Stomach smooth muscle (tissue), 2 donors: ENCODE measurements at regions not wholly inside any gene's neighbourhood (a gene's known extent, or its start where the extent isn't known, plus 50 kb on each side); places are given as distances from the start of the nearest gene placed in this dataset.

Experiments
- H3K27ac ChIP-seq: one replicate; pipeline ENCODE4 v1.7.0; 2013; ENCODE audit warnings: mild to moderate bottlenecking, low read length, inconsistent platforms
- H3K27me3 ChIP-seq, 2 donors: one replicate each; pipeline ENCODE4 v1.7.0; 2013; ENCODE audit warnings: low read length in 2 of 2; ENCODE audit not compliant: insufficient read depth in 2 of 2, control insufficient read depth in 1 of 2
- H3K36me3 ChIP-seq, 2 donors: one replicate each; pipeline ENCODE4 v1.7.0; 2013; ENCODE audit warnings: low read length in 2 of 2; ENCODE audit not compliant: control insufficient read depth in 2 of 2, insufficient read depth in 2 of 2
- H3K4me1 ChIP-seq: one replicate; pipeline ENCODE4 v1.7.0; 2013; ENCODE audit warnings: low read length; ENCODE audit not compliant: control insufficient read depth, insufficient read depth
- H3K4me3 ChIP-seq, 2 donors: one replicate each; pipeline ENCODE4 v1.7.0; 2013; ENCODE audit warnings: low read length in 2 of 2
- H3K9ac ChIP-seq, 2 donors: one replicate each; pipeline ENCODE4 v1.7.0; 2013; ENCODE audit warnings: low read length in 2 of 2, mild to moderate bottlenecking in 1 of 2
- H3K9me3 ChIP-seq, 2 donors: one replicate each; pipeline ENCODE4 v1.7.0; 2013; ENCODE audit warnings: low read length in 2 of 2; ENCODE audit not compliant: control insufficient read depth in 2 of 2
- donor health status: healthy.
- donor health status: Pancreatic carcinoma.

- no peaks in the 10 kb centered on the region for H3K27me3 ChIP-seq
- no peak overlapping the region for H3K4me3 ChIP-seq
- H3K9ac ChIP-seq = no peak overlapping the region
- no peaks in the 10 kb centered on the region for H3K9me3 ChIP-seq
- no peaks in the 10 kb centered on the region for H3K4me1 ChIP-seq
- H3K36me3 ChIP-seq = no peaks in the 10 kb centered on the region
- no peak overlapping the region for H3K27ac ChIP-seq
Observed at GRCh38 chr15:66649235-66649984, 52.6 kb upstream of the SMAD6 start.

- Histone ChIP-seq H3K27me3 (peaks cover under 1 to 9% of the 10 kb centered on the region in 2 donors), H3K4me1 (peaks cover 2% of the 10 kb centered on the region), H3K27ac (no peak overlapping the region), H3K9ac (no peak overlapping the region), H3K9me3 (no peaks in the 10 kb centered on the region), H3K4me3 (no peak overlapping the region), H3K36me3 (no peaks in the 10 kb centered on the region)
Observed at GRCh38 chr15:66650433-66650832, 51.6 kb upstream of the SMAD6 start.

- Histone ChIP-seq H3K36me3 (no peaks in the 10 kb centered on the region), H3K27ac (no peak overlapping the region), H3K4me3 (no peak overlapping the region), H3K4me1 (peaks cover 2% of the 10 kb centered on the region), H3K27me3 (peaks cover 4 to 9% of the 10 kb centered on the region in 2 donors), H3K9me3 (no peaks in the 10 kb centered on the region), H3K9ac (no peak overlapping the region)
Observed at GRCh38 chr15:66651198-66651597, 50.8 kb upstream of the SMAD6 start.

- Histone ChIP-seq H3K9ac (no peak overlapping the region), H3K4me1 (peaks cover 2% of the 10 kb centered on the region), H3K27ac (no peak overlapping the region), H3K36me3 (no peaks in the 10 kb centered on the region), H3K4me3 (no peak overlapping the region), H3K9me3 (no peaks in the 10 kb centered on the region), H3K27me3 (peaks cover 7 to 9% of the 10 kb centered on the region in 2 donors)
Observed at GRCh38 chr15:66651913-66652642, 50.0 kb upstream of the SMAD6 start.
